ENCODE measurements at regions not wholly inside any gene's neighbourhood (a gene's known extent, or its start where the extent isn't known, plus 50 kb on each side); places are given as distances from the start of the nearest gene placed in this dataset.

DNA sequence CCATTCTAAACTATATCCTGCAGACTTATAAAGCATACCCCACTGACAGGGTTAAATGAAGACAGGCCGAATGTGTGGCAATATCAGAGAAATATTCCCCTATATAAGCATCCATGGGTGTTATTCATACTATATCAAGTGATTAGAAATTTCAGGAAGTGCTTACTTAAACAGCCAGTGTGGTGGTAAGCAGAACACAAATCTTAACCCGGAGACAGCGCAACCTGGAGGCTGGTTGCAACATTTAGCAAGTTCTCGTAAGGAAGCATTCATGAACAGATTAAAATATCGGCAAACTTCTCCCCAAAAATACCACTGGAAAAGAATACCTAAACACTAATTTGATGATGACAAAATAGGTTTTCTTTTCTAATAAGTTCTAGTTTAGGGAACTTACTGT lies 261.2 kb downstream of the CBLL2 start:
- no peak overlapping the region for H2BK15ac ChIP-seq (ENCODE audit: low read length)
- H4K91ac ChIP-seq (ENCODE audit: low read depth, low read length, poor library complexity), result no peak overlapping the region
- H2AFZ ChIP-seq (ENCODE audit: low read length), result no peak overlapping the region
- no peak overlapping the region for H2AK5ac ChIP-seq (ENCODE audit: low read depth, low read length)
- H4K8ac ChIP-seq (ENCODE audit: low read depth, low read length), result no peak overlapping the region
- peaks cover 0 to 7% (median 0%) of the 10 kb centered on the region in 3 experiments for H3K27me3 ChIP-seq (ENCODE audit: control insufficient read depth in 3 of 3, insufficient read depth in 3 of 3, low read depth in 1 of 3, low read length in 3 of 3)
- no peak overlapping the region for H3K27ac ChIP-seq (replicated peaks; ENCODE audit: low read length)
- H3K36me3 ChIP-seq (replicated peaks in 1 of 2; ENCODE audit: control insufficient read depth in 2 of 2, insufficient read depth in 2 of 2, low read length in 2 of 2), result no peaks in the 10 kb centered on the region
- no peak overlapping the region for H3K14ac ChIP-seq (ENCODE audit: low read length)
- no peaks in the 10 kb centered on the region for H3K79me1 ChIP-seq (ENCODE audit: low read depth, low read length)
- no peak overlapping the region for H3K18ac ChIP-seq (ENCODE audit: low read length)
- no peaks in the 10 kb centered on the region for H3K4me1 ChIP-seq (ENCODE audit: control insufficient read depth in 2 of 2, insufficient read depth in 1 of 2, low read depth in 1 of 2, low read length in 2 of 2)
- no peak overlapping the region for H3K9ac ChIP-seq (ENCODE audit: low read depth, low read length, poor library complexity)
- H3K23ac ChIP-seq (ENCODE audit: low read depth, low read length, poor library complexity), result no peak overlapping the region
- H3K4me3 ChIP-seq (ENCODE audit: low read length in 2 of 2), result no peak overlapping the region
- no peak overlapping the region for H2BK5ac ChIP-seq (ENCODE audit: low read length)
- DNase-seq (ENCODE audit: low spot score), result no peak
- no peak overlapping the region for H2BK12ac ChIP-seq (ENCODE audit: low read length)
- H3K4ac ChIP-seq (ENCODE audit: low read length), result no peak overlapping the region
- no peak overlapping the region for H3K4me2 ChIP-seq (ENCODE audit: insufficient read depth, low read length, poor library complexity, severe bottlenecking)
- no peak overlapping the region for H2BK120ac ChIP-seq (ENCODE audit: low read depth, low read length)
- WGBS, 2 donors (ENCODE audit: extremely low coverage in 2 of 2, insufficient read length in 2 of 2, insufficient replicate concordance in 1 of 2), result no CpG with 5 or more reads among the region's 5 CpGs
- no peaks in the 10 kb centered on the region for H3K9me3 ChIP-seq (replicated peaks in 1 of 2; ENCODE audit: control insufficient read depth in 2 of 2, insufficient read depth in 1 of 2, low read depth in 1 of 2, low read length in 2 of 2)

- Histone ChIP-seq H3K79me1 (ENCODE audit: low read depth, low read length) (no peaks in the 10 kb centered on the region), H2BK5ac (ENCODE audit: low read length) (no peak overlapping the region), H2BK15ac (ENCODE audit: low read length) (no peak overlapping the region), H3K4me2 (ENCODE audit: insufficient read depth, low read length, poor library complexity, severe bottlenecking) (no peak overlapping the region), H4K8ac (ENCODE audit: low read depth, low read length) (no peak overlapping the region), H3K14ac (ENCODE audit: low read length) (no peak overlapping the region), H3K4ac (ENCODE audit: low read length) (no peak overlapping the region), H3K4me1 (ENCODE audit: control insufficient read depth in 2 of 2, insufficient read depth in 1 of 2, low read depth in 1 of 2, low read length in 2 of 2) (no peaks in the 10 kb centered on the region), H3K27me3 (ENCODE audit: control insufficient read depth in 3 of 3, insufficient read depth in 3 of 3, low read depth in 1 of 3, low read length in 3 of 3) (peaks cover 0 to 7% (median 0%) of the 10 kb centered on the region in 3 experiments), H2BK120ac (ENCODE audit: low read depth, low read length) (no peak overlapping the region), H2AK5ac (ENCODE audit: low read depth, low read length) (no peak overlapping the region), H3K36me3 (replicated peaks in 1 of 2; ENCODE audit: control insufficient read depth in 2 of 2, insufficient read depth in 2 of 2, low read length in 2 of 2) (no peaks in the 10 kb centered on the region), H3K9ac (ENCODE audit: low read depth, low read length, poor library complexity) (no peak overlapping the region), H3K4me3 (ENCODE audit: low read length in 2 of 2) (no peak overlapping the region), H3K9me3 (replicated peaks in 1 of 2; ENCODE audit: control insufficient read depth in 2 of 2, insufficient read depth in 1 of 2, low read depth in 1 of 2, low read length in 2 of 2) (no peaks in the 10 kb centered on the region), H3K27ac (replicated peaks; ENCODE audit: low read length) (no peak overlapping the region), H3K18ac (ENCODE audit: low read length) (no peak overlapping the region), H4K91ac (ENCODE audit: low read depth, low read length, poor library complexity) (no peak overlapping the region), H2BK12ac (ENCODE audit: low read length) (no peak overlapping the region), H2AFZ (ENCODE audit: low read length) (no peak overlapping the region), H3K23ac (ENCODE audit: low read depth, low read length, poor library complexity) (no peak overlapping the region)
- DNase-seq (ENCODE audit: low spot score), result no peak
- no CpG with 5 or more reads among the region's 5 CpGs for WGBS, 2 donors (ENCODE audit: extremely low coverage in 2 of 2, insufficient read length in 2 of 2, insufficient replicate concordance in 1 of 2)
Observed at GRCh38 chrX:22534643-22535042, 261.9 kb downstream of the CBLL2 start.

GRCh38 chrX:22536746-22537304 lies 264.1 kb downstream of the CBLL2 start:
- Histone ChIP-seq H3K9me3 (replicated peaks in 1 of 2; ENCODE audit: control insufficient read depth in 2 of 2, insufficient read depth in 1 of 2, low read depth in 1 of 2, low read length in 2 of 2) (no peaks in the 10 kb centered on the region), H2BK5ac (ENCODE audit: low read length) (no peak overlapping the region), H3K36me3 (replicated peaks in 1 of 2; ENCODE audit: control insufficient read depth in 2 of 2, insufficient read depth in 2 of 2, low read length in 2 of 2) (no peaks in the 10 kb centered on the region), H3K79me1 (ENCODE audit: low read depth, low read length) (no peaks in the 10 kb centered on the region), H2BK120ac (ENCODE audit: low read depth, low read length) (no peak overlapping the region), H2AK5ac (ENCODE audit: low read depth, low read length) (no peak overlapping the region), H3K14ac (ENCODE audit: low read length) (no peak overlapping the region), H2AFZ (ENCODE audit: low read length) (no peak overlapping the region), H2BK15ac (ENCODE audit: low read length) (no peak overlapping the region), H4K91ac (ENCODE audit: low read depth, low read length, poor library complexity) (no peak overlapping the region), H3K9ac (ENCODE audit: low read depth, low read length, poor library complexity) (no peak overlapping the region), H3K27me3 (ENCODE audit: control insufficient read depth in 3 of 3, insufficient read depth in 3 of 3, low read depth in 1 of 3, low read length in 3 of 3) (peaks cover 0 to 7% (median 0%) of the 10 kb centered on the region in 3 experiments), H4K8ac (ENCODE audit: low read depth, low read length) (no peak overlapping the region), H3K4me2 (ENCODE audit: insufficient read depth, low read length, poor library complexity, severe bottlenecking) (no peak overlapping the region), H3K23ac (ENCODE audit: low read depth, low read length, poor library complexity) (no peak overlapping the region), H3K27ac (replicated peaks; ENCODE audit: low read length) (no peak overlapping the region), H3K4me1 (ENCODE audit: control insufficient read depth in 2 of 2, insufficient read depth in 1 of 2, low read depth in 1 of 2, low read length in 2 of 2) (no peaks in the 10 kb centered on the region), H3K4me3 (ENCODE audit: low read length in 2 of 2) (no peak overlapping the region), H3K4ac (ENCODE audit: low read length) (no peak overlapping the region), H3K18ac (ENCODE audit: low read length) (no peak overlapping the region), H2BK12ac (ENCODE audit: low read length) (no peak overlapping the region)
- no peak for DNase-seq (ENCODE audit: low spot score)
- WGBS, 2 donors (ENCODE audit: extremely low coverage in 2 of 2, insufficient read length in 2 of 2, insufficient replicate concordance in 1 of 2), result no CpG with 5 or more reads among the region's 5 CpGs

DNA sequence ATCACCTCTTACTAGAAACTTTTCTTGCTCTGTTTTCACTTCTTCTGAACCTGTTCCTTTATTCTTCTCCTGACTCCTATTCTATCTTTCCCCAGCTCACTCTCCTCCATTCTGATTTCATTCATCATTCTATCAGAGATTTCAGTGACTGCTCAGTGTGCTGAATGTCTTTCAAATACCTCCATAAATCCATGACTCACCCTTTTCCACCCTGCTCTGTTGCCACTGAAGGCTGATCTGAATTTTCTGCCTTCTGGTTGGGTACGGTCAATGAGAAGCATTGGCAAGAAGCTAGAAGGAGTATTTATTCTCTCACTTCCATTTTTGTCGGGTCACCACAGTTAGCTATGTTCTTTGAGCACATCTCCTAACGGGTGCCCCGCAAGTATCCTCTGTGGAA lies 265.9 kb downstream of the CBLL2 start:
- no peaks in the 10 kb centered on the region for H3K79me1 ChIP-seq (ENCODE audit: low read depth, low read length)
- no peak overlapping the region for H3K4me3 ChIP-seq (ENCODE audit: low read length in 2 of 2)
- no peak overlapping the region for H4K91ac ChIP-seq (ENCODE audit: low read depth, low read length, poor library complexity)
- no peaks in the 10 kb centered on the region for H3K36me3 ChIP-seq (replicated peaks in 1 of 2; ENCODE audit: control insufficient read depth in 2 of 2, insufficient read depth in 2 of 2, low read length in 2 of 2)
- H3K4ac ChIP-seq (ENCODE audit: low read length), result no peak overlapping the region
- H3K23ac ChIP-seq (ENCODE audit: low read depth, low read length, poor library complexity), result no peak overlapping the region
- no peak overlapping the region for H2AK5ac ChIP-seq (ENCODE audit: low read depth, low read length)
- H3K18ac ChIP-seq (ENCODE audit: low read length), result no peak overlapping the region
- no peak for DNase-seq (ENCODE audit: low spot score)
- H2BK12ac ChIP-seq (ENCODE audit: low read length), result no peak overlapping the region
- no peaks in the 10 kb centered on the region for H3K9me3 ChIP-seq (replicated peaks in 1 of 2; ENCODE audit: control insufficient read depth in 2 of 2, insufficient read depth in 1 of 2, low read depth in 1 of 2, low read length in 2 of 2)
- no peak overlapping the region for H2BK15ac ChIP-seq (ENCODE audit: low read length)
- no peak overlapping the region for H3K14ac ChIP-seq (ENCODE audit: low read length)
- H2BK120ac ChIP-seq (ENCODE audit: low read depth, low read length), result no peak overlapping the region
- no peak overlapping the region for H2AFZ ChIP-seq (ENCODE audit: low read length)
- no peak overlapping the region for H3K27ac ChIP-seq (replicated peaks; ENCODE audit: low read length)
- H3K4me2 ChIP-seq (ENCODE audit: insufficient read depth, low read length, poor library complexity, severe bottlenecking), result no peak overlapping the region
- WGBS, 2 donors (ENCODE audit: extremely low coverage in 2 of 2, insufficient read length in 2 of 2, insufficient replicate concordance in 1 of 2), result no CpG with 5 or more reads among the region's 4 CpGs
- H3K27me3 ChIP-seq (ENCODE audit: control insufficient read depth in 3 of 3, insufficient read depth in 3 of 3, low read depth in 1 of 3, low read length in 3 of 3), result peaks cover 0 to 7% (median 0%) of the 10 kb centered on the region in 3 experiments
- no peak overlapping the region for H3K9ac ChIP-seq (ENCODE audit: low read depth, low read length, poor library complexity)
- H2BK5ac ChIP-seq (ENCODE audit: low read length), result no peak overlapping the region
- no peak overlapping the region for H4K8ac ChIP-seq (ENCODE audit: low read depth, low read length)
- H3K4me1 ChIP-seq (ENCODE audit: control insufficient read depth in 2 of 2, insufficient read depth in 1 of 2, low read depth in 1 of 2, low read length in 2 of 2), result no peaks in the 10 kb centered on the region

Measured in neuronal stem cell (in vitro differentiated cells).